HEK293T (cell line): ENCODE measurements at regions not wholly inside any gene's neighbourhood (a gene's known extent, or its start where the extent isn't known, plus 50 kb on each side); places are given as distances from the start of the nearest gene placed in this dataset.

ENCODE experiments used
- ARNT ChIP-seq: fragments of 450-650 bp; IDR thresholded peaks from 2 replicates; pipeline ENCODE4 v1.6.1; 2017; ENCODE audit warnings: mild to moderate bottlenecking
- CTBP1 ChIP-seq: fragments of 450-650 bp; IDR thresholded peaks from 2 replicates; pipeline ENCODE4 v1.6.1; 2016; ENCODE audit warnings: borderline replicate concordance
- ELF4 ChIP-seq: fragments of 450-650 bp; IDR thresholded peaks from 2 replicates; pipeline ENCODE4 v1.6.1; 2017; ENCODE audit warnings: antibody characterized with exemption
- FOXA1 ChIP-seq: fragments of 450-650 bp; IDR thresholded peaks from 2 replicates; pipeline ENCODE4 v1.6.1; 2016; ENCODE audit warnings: mild to moderate bottlenecking
- FOXK2 ChIP-seq: fragments of 450-650 bp; IDR thresholded peaks from 2 replicates; pipeline ENCODE4 v1.6.1; 2016; ENCODE audit warnings: mild to moderate bottlenecking
- LEF1 ChIP-seq: fragments of 450-650 bp; IDR thresholded peaks from 2 replicates; pipeline ENCODE4 v1.6.1; 2017; ENCODE audit warnings: mild to moderate bottlenecking, borderline replicate concordance
- NFRKB ChIP-seq: fragments of 450-650 bp; IDR thresholded peaks from 2 replicates; pipeline ENCODE4 v1.6.1; 2016; ENCODE audit warnings: mild to moderate bottlenecking, moderate library complexity
- PKNOX1 ChIP-seq: fragments of 450-650 bp; IDR thresholded peaks from 2 replicates; pipeline ENCODE4 v1.6.1; 2016
- SP1 ChIP-seq: fragments of 450-650 bp; IDR thresholded peaks from 2 replicates; pipeline ENCODE4 v1.6.1; 2017
- SUZ12 ChIP-seq: fragments of 450-650 bp; IDR thresholded peaks from 2 replicates; pipeline ENCODE4 v1.6.1; 2016; ENCODE audit warnings: mild to moderate bottlenecking
- TARDBP ChIP-seq: fragments of 450-650 bp; IDR thresholded peaks from 2 replicates; pipeline ENCODE4 v1.6.1; 2016
- ZNF384 ChIP-seq: fragments of 450-650 bp; IDR thresholded peaks from 2 replicates; pipeline ENCODE4 v1.6.1; 2016

- no peak for TF ChIP-seq FOXK2
- no peak for TF ChIP-seq FOXA1
- no peak for TF ChIP-seq ARNT
- no peak for TF ChIP-seq TARDBP
- no peak for TF ChIP-seq SP1
- TF ChIP-seq PKNOX1, result no peak
- TF ChIP-seq NFRKB, result no peak
- no peak for TF ChIP-seq SUZ12
- no peak for TF ChIP-seq ELF4
- no peak for TF ChIP-seq CTBP1
- no peak for TF ChIP-seq LEF1
- no peak for TF ChIP-seq ZNF384
Observed at GRCh38 chr4:177961761-177962380, 519.6 kb upstream of the AGA start.
